Activated CD8-positive, alpha-beta memory T cell treated with anti-CD3 and anti-CD28 coated beads for 1 hour (primary cell): ENCODE measurements at regions not wholly inside any gene's neighbourhood (a gene's known extent, or its start where the extent isn't known, plus 50 kb on each side); places are given as distances from the start of the nearest gene placed in this dataset.
A peak's percentile ranks its signal among the peaks of the same experiment; 100 is the strongest.

Source experiments
- DNase-seq, 2 donors: peaks; one replicate each; pipeline ENCODE4 v3.0.0-alpha.2; 2020; ENCODE audit warnings: low read depth in 1 of 2; ENCODE audit errors: extremely low read depth in 1 of 2

DNA sequence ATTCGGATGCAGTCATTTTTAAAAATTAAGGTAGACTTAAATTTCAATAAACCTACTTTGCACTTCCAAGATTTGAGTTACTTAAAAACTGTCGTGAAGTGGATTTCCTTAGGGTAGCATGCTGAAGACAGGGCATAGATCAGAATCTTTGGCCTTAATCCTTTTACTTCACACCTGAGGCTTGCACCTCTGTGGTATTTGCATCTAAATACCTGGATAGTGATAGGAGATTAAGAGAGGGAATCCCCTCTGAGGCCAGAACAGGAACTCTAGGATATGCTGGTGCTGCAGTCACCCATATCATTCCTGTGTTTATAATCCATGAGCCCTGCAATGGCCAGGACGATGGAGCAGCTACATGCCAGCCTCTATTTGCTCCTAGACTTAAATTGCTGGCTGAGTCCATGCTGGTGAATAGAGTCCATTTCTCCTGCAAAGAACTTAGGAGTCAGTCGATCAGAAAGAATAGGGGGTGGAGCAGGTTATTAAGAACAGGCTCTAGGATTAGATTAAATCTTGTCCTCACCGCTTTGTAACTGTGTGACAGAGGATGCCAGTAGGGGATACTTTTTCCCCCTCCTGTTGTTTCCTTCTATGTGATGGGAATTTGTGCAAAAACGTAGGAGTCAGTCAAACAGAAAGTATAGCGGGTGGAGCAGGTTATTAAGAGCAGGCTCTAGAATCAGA is 333.6 kb downstream of the DUSP10 start:
- no peak for DNase-seq

GRCh38 chr1:221411283-221411682 is 330.6 kb downstream of the DUSP10 start:
- no peak for DNase-seq

- DNase-seq, result no peak
Observed at GRCh38 chr1:221414772-221415539, 326.9 kb downstream of the DUSP10 start.

DNA sequence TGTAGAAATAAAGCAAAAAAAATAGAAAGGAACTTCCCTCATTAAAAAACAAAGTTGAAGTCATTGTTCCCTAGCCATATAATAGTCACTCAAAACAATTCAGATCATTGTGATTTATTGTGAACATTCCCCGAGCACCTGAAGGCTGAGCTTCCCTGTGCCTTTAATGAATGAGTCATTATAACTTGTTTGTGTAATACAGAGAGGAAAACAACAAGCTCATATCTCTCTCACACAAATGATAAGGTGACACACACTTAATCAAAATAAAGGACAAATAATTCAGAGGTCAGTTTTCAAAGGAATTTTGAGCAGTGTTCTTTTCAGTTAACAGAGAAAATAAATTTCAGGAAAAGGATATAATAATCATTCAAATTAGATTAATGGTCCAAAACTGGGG is 326.2 kb downstream of the DUSP10 start:
- DNase-seq, result no peak

DNA sequence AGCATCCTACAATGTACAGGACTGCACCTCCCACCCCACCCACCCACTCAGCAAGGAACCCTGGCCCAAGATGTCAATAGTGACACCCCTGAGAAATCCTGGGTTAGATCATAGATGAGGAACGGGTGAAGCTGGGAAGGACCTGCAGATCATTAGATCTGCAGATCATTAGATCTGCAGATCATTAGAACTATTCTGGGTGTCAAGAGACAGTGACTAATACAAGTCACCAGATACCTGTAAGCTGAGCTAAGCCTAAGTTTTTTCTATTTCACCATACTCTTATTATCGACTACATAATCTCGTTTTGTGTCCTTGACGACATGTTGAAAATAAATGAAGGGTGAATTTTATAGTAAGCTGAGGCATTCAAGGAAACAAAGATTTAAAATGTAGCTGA is 325.7 kb downstream of the DUSP10 start:
- no peak for DNase-seq

GRCh38 chr1:221416723-221417122 is 325.2 kb downstream of the DUSP10 start:
- no peak for DNase-seq

- DNase-seq, result no peak
Observed at GRCh38 chr1:221418346-221418745, 323.5 kb downstream of the DUSP10 start.

DNA sequence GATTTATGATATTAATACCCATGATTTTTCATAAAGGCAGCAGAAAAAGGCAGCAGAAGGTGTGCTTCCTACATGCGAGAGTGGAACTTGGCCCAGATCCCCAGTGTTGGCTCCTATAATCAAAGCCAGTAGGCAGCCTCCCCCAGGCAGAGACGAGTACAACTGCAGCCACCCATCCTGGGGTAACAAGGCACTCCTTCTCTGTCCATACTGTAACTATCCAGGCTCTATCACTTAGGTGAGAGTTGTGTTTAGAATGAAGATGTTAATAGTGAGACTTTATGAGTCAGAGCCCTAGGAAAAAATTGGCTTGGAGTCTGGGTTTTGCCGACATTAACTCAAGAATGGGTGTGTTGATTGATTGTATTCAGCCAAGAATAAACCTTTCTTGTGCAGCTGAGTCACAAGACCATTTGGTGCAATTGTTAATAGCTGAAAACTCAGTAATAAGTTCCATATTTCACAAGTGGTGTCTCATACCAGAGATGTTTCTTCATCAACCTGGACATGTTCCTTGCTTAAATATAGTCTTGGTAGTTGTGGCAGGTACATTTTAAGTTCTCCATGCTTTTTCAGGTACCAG is 322.3 kb downstream of the DUSP10 start:
- no peak for DNase-seq

GRCh38 chr1:221429264-221429663 is 312.6 kb downstream of the DUSP10 start:
- no peak for DNase-seq

DNA sequence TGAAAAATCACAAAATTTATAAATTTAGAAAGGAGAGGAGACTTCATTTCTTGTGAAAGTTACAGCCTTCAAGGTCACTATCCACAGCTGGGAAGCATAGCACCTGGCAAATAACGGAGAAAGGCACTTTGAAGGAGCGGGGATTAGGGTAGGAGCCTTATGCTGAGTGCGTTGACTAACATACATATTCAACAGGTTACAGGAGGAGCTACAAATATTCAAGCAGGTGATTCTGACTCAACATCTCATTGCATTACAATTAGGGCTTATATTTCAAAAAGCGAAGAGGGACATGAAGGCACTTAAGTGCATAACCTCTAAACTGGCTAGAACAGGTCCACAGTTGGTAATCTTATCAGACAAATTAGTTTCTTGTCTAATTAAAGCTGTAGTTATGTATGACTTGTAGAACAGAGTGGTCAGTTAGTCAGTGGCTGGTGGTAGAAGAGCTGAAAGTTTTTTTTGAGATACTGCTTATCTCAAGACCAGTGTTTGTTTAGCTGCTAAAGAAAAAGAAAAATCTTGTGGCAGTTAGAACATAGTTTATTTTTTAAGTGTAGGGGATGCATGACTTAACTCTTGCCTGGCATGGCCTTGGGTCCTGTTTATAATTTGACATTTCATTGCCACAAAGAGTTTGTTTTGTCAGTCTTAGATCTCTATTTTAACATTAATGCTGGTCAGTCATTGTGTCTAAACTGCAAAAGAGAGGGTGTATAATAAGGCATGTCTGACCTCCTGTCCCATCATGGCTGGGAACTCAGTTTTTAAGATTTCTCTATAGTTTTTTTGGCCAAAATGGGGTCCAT is 311.5 kb downstream of the DUSP10 start:
- no peak for DNase-seq

GRCh38 chr1:221431068-221431651 is 310.7 kb downstream of the DUSP10 start:
- no peak for DNase-seq

DNA sequence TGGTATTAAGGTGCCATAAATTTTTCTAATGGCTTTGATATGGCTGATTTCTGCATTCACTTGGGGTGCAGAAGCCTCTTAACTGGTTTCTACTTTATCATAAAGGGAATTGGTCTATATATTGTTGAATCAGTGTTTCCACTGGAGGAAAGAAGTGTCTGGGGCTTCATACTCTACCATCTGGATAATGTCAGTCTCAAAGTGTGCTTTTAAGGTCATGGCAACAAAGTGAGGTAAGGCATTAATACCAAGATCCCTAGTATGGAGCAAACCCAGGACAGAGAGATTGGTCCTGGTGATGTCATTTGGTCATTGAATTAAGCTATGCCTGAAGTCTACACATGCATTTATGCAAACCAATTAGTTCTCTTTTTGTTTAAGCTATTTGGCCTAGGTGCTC is 309.9 kb downstream of the DUSP10 start:
- DNase-seq, result no peak

DNA sequence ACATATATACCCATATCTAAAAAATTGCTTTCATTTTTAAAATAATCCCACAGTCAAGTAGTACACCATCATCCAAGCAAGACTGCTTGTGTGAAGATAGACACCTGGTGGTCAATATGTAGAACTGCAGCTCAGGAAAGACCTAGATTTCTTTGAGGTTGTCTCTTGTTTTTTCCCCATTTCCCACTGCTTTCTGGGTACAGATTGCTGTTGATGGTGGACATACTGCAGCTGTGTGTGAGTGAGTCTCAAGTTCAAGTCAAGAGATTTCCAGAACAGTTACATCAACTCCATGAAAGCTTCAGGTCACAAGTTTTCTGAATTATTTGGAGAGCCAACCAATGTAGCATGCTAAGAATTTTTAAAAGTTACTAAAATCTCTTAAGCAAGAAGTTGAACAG is 306.4 kb downstream of the DUSP10 start:
- no peak for DNase-seq

DNA sequence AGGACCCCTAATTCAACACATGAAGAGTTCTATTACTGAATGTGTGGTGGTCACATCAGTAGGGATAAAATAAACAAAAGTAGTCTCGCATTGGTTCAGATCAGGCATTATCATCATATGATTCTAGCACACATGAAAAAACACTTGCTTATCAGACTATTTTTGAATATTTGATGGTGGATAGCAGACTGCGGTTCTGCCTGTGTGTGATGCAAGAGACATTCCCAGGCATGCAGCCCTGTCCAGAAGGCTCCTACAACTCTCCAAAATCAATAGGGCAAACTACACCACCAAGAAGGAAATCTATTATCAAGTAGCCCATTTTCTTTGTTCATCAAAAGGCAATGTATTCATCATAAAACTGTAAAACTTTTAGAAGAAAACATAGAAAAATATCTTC is 304.7 kb downstream of the DUSP10 start:
- no peak for DNase-seq

GRCh38 chr1:221437926-221438325 is 304.0 kb downstream of the DUSP10 start:
- DNase-seq, result no peak

DNA sequence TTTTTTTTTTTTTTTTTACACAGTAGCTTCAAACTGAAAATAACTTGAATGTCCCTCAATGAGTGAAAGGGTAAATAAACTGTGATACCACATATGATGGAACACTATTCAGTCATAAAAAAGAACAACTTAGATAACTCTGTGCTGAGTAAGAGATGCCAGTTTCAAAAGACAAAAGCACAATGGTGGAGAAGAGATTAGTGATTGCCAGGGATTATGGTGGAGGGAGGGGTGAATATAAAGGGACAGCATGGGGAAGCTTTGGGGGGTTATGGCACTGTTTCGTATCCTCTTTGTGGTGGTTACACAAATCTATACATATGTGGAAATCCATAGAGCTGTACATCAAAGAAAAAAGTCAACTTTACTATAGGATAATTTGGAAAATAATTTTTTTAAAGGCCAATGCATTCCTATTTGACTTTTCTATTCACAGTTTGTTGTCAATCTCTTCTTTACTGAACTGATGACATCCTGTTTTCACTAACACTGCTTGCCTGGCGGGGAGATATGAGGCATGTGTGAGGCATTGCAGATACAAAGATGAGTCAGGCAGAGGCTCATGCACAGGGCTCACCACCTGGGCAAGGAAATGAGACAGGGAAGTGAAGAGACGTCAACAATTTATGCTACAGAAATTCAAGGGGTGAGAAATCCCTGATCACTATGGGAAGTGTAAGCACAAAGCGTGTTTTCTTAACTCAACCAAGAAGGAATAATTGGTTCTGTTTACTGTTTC is 302.7 kb downstream of the DUSP10 start:
- DNase-seq, result peak in 1 of 2 donors; percentile 22

DNA sequence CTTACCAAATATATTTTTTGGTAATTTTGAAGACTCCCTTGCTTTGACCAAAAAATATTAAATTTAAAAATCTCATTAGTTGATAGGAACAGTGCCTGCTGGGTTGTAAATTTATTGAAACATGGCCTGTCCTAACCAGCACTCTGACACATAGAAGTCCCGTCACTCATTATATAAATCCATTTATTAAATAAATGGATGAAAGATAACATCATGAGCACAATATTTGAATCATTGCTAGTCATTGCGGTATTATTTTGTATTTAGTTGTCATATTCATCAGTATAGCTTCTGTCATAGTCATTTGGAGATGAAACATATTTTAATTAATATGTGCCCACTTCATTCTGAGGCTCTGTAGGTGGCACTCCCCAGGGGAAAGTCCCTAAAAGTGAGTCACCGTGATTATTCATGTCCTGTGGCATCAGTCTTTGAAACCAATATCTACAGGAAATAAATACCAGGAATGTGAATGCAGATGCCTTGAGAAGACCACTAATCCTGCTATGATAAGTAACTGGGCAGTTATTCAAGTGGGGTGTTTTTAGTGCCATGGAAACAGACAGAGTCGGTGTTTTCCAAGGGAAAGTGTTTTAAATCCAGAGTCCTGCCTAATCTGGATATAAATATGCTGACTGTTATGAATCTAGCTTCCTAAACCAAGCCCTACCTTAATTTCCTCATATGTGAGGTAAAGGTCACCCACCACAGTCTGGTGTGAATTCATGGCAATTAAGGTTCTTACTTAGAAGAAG is 302.0 kb downstream of the DUSP10 start:
- DNase-seq, result no peak

DNA sequence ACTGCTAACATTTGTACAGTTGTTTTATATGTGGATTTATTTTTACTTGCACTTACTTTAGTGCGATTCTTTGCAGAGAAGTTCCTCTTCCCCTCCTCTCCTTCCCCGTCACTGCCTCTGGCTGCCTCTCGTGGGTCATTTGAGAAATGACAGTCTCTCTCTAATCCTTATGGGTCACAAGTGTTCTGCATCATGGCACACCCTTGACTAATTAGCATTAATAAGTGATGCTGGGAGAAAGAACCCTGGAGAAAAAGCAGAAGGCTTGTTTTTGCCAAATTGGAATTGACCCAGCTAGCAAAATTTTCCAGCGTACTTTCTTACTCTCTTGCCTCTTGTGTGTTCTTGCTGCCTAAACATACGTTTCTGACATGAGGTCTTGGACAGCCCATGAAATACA is 301.2 kb downstream of the DUSP10 start:
- DNase-seq, result no peak

DNA sequence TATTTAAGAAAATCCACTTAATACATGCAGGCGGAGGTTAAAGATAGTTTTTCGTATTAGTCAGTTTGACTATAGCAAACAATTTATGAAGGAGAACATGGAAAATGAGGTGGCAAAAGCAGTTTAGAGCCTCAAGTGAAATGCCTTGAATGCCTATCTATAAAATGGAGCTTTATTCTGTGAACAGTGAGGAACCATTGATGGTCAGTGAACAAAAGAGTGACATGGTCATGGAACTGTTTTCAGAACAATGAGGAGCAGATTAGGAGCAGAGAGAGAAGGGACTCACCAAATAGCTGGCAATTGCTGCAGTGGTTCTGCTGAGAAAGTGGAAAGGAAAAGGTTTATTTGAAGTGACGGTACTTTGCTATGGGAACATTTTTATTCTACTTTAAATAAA is 299.8 kb downstream of the DUSP10 start:
- no peak for DNase-seq

DNA sequence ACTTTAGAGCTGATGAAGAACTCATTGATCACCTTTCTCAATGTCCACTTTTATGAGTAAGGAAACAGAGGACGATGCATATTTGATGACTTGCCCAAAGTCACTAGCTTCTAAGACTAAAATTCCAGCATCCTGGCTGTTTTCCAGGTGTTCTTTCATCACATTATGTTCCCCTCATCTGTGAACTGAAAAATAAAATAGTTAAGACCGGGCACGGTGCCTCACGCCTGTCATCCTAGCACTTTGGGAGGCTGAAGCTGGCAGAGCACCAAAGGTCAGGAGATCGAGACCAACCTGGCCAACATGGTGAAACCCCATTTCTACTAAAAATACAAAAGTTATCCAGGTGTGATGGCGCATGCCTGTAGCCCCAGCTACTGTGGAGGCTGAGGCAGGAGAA is 297.5 kb downstream of the DUSP10 start:
- no peak for DNase-seq
